ENCODE measurements at regions not wholly inside any gene's neighbourhood (a gene's known extent, or its start where the extent isn't known, plus 50 kb on each side); places are given as distances from the start of the nearest gene placed in this dataset.

- no peak for DNase-seq (ENCODE audit: low spot score)
- ChIA-PET CTCF (interaction anchor here (0.8 kb wide), 1 partner anchor 321 kb away, joined by 4 read pairs; no protein-coding TSS in a partner anchor), POLR2A (ENCODE audit: low non-redundant PET) (no interaction called here)
- no peak overlapping the region for H3K27ac ChIP-seq
- TF ChIP-seq CTCF (conservative IDR thresholded peaks at IDR 0.05; ENCODE audit: low read depth), result no peak
These were observed 165.3 kb upstream of the USP24 start for GRCh38 chr1:55380355-55380970.

- CTCF ChIA-PET, result interaction anchor here (0.5 to 0.6 kb wide), 3 partner anchors 98 to 738 kb away, joined by 3 to 4 read pairs (median 3); no protein-coding TSS in a partner anchor
- peak; percentile 9 for DNase-seq (ENCODE audit: low spot score)
- POLR2A ChIA-PET (ENCODE audit: low non-redundant PET), result no interaction called here
- no peak overlapping the region for H3K27ac ChIP-seq
- peak; percentile 19; the same call in 1 of the 2 replicates for TF ChIP-seq CTCF (conservative IDR thresholded peaks at IDR 0.05; ENCODE audit: low read depth)
These were observed 163.4 kb upstream of the USP24 start for GRCh38 chr1:55378582-55378981.

- no peak overlapping the region for H3K27ac ChIP-seq
- ChIA-PET POLR2A (ENCODE audit: low non-redundant PET) (no interaction called here), CTCF (interaction anchor here (0.6 kb wide), 1 partner anchor 121 kb away, joined by 3 read pairs; no protein-coding TSS in a partner anchor)
- no peak for DNase-seq (ENCODE audit: low spot score)
- TF ChIP-seq CTCF (conservative IDR thresholded peaks at IDR 0.05; ENCODE audit: low read depth), result no peak
These were observed 161.7 kb upstream of the USP24 start for GRCh38 chr1:55376897-55377296.

GRCh38 chr1:55375617-55376258 lies 160.6 kb upstream of the USP24 start:
- no peak overlapping the region for H3K27ac ChIP-seq
- ChIA-PET CTCF (interaction anchor here (0.5 to 1.8 kb wide), 25 partner anchors 8 to 1500 kb away, joined by 3 to 12 read pairs (median 4); no protein-coding TSS in a partner anchor), POLR2A (ENCODE audit: low non-redundant PET) (no interaction called here)
- peak; percentile 81 for TF ChIP-seq CTCF (conservative IDR thresholded peaks at IDR 0.05; ENCODE audit: low read depth)
- peak; percentile 34 for DNase-seq (ENCODE audit: low spot score)

GRCh38 chr1:55374801-55375616 lies 159.8 kb upstream of the USP24 start:
- CTCF ChIA-PET, result interaction anchor here (0.5 to 1.8 kb wide), 20 partner anchors 9 to 1417 kb away, joined by 3 to 12 read pairs (median 4); no protein-coding TSS in a partner anchor
- no peak overlapping the region for H3K27ac ChIP-seq
- POLR2A ChIA-PET (ENCODE audit: low non-redundant PET), result no interaction called here
- TF ChIP-seq CTCF (conservative IDR thresholded peaks at IDR 0.05; ENCODE audit: low read depth), result no peak
- peak; percentile 24 for DNase-seq (ENCODE audit: low spot score)

GRCh38 chr1:55374216-55374615 lies 159.1 kb upstream of the USP24 start:
- ChIA-PET POLR2A (ENCODE audit: low non-redundant PET) (no interaction called here), CTCF (interaction anchor here (0.6 kb wide), 1 partner anchor 25 kb away, joined by 3 read pairs; no protein-coding TSS in a partner anchor)
- H3K27ac ChIP-seq, result no peak overlapping the region
- no peak for TF ChIP-seq CTCF (conservative IDR thresholded peaks at IDR 0.05; ENCODE audit: low read depth)
- no peak for DNase-seq (ENCODE audit: low spot score)

Measured in RWPE1 (cell line).